Suprapubic skin (tissue), 4 donors: ENCODE measurements at regions not wholly inside any gene's neighbourhood (a gene's known extent, or its start where the extent isn't known, plus 50 kb on each side); places are given as distances from the start of the nearest gene placed in this dataset.

ENCODE experiments used
- DNase-seq, 2 donors: peaks; one replicate each; pipeline ENCODE4 v3.0.0-alpha.2; 2019; ENCODE audit warnings: low spot score in 2 of 2
- H3K27ac ChIP-seq: fragments of 200-600 bp; sonication (generic); one replicate; pipeline ENCODE4 v1.5.1; 2019
- H3K27me3 ChIP-seq: fragments of 200-600 bp; sonication (generic); one replicate; pipeline ENCODE4 v1.5.1; 2019
- H3K36me3 ChIP-seq: fragments of 200-600 bp; sonication (generic); one replicate; pipeline ENCODE4 v1.5.1; 2019
- H3K4me1 ChIP-seq: fragments of 200-600 bp; sonication (generic); one replicate; pipeline ENCODE4 v1.5.1; 2019
- H3K4me3 ChIP-seq: fragments of 200-600 bp; sonication (generic); one replicate; pipeline ENCODE4 v1.5.1; 2019; ENCODE audit warnings: mild to moderate bottlenecking
- H3K9me3 ChIP-seq: fragments of 200-600 bp; sonication (generic); one replicate; pipeline ENCODE4 v1.5.1; 2019
- CTCF ChIP-seq, 2 donors: fragments of 200-600 bp in 1 of 2; fragments of 450-650 bp in 1 of 2; sonication (generic) in 1 of 2; IDR thresholded peaks; one replicate each; pipeline ENCODE4 v1.5.1; 2016 to 2019; ENCODE audit warnings: antibody characterized with exemption in 2 of 2, mild to moderate bottlenecking in 1 of 2, moderate library complexity in 1 of 2
- EP300 ChIP-seq: sonication (generic); formaldehyde crosslinking; IDR thresholded peaks from one replicate; pipeline ENCODE4 v1.6.1; 2017; ENCODE audit warnings: antibody characterized with exemption
- POLR2A ChIP-seq, 2 donors: fragments of 450-650 bp; IDR thresholded peaks; one replicate each; pipeline ENCODE4 v1.6.1; 2017; ENCODE audit warnings: antibody characterized with exemption in 2 of 2, mild to moderate bottlenecking in 2 of 2, moderate library complexity in 2 of 2
- POLR2AphosphoS5 ChIP-seq, 3 donors: sonication (generic); formaldehyde crosslinking; IDR thresholded peaks; one replicate each; pipeline ENCODE4 v1.6.1; 2017; ENCODE audit warnings: antibody characterized with exemption in 3 of 3
- WGBS: methylation state at CpG from one replicate; pipeline ENCODE4 v1.1.5; 2018; 5-methylcytosine and 5-hydroxymethylcytosine counted together

GRCh38 chr14:49527221-49527620 lies 59.0 kb downstream of the RPS29 start:
- Histone ChIP-seq H3K27me3 (no peaks in the 10 kb centered on the region), H3K36me3 (no peaks in the 10 kb centered on the region), H3K4me1 (no peaks in the 10 kb centered on the region), H3K4me3 (no peak overlapping the region), H3K27ac (no peak overlapping the region), H3K9me3 (no peaks in the 10 kb centered on the region)
- 52% methylated on average over 1 of the region's 1 CpG for WGBS
- TF ChIP-seq CTCF (IDR thresholded peaks at IDR 0.05) (no peak), EP300 (no peak), POLR2AphosphoS5 (IDR thresholded peaks at IDR 0.05) (no peak), POLR2A (IDR thresholded peaks at IDR 0.05) (no peak)
- no peak for DNase-seq

- DNase-seq: no peak
- H3K4me3 ChIP-seq: no peak overlapping the region
- H3K9me3 ChIP-seq: no peaks in the 10 kb centered on the region
- no peaks in the 10 kb centered on the region for H3K27me3 ChIP-seq
- no peaks in the 10 kb centered on the region for H3K4me1 ChIP-seq
- no peak for TF ChIP-seq CTCF (IDR thresholded peaks at IDR 0.05)
- TF ChIP-seq POLR2A (IDR thresholded peaks at IDR 0.05): no peak
- TF ChIP-seq POLR2AphosphoS5 (IDR thresholded peaks at IDR 0.05): no peak
- no peak for TF ChIP-seq EP300
- H3K27ac ChIP-seq: no peak overlapping the region
- no peaks in the 10 kb centered on the region for H3K36me3 ChIP-seq
These were observed 60.1 kb downstream of the RPS29 start for GRCh38 chr14:49526101-49526500.

- no peaks in the 10 kb centered on the region for H3K9me3 ChIP-seq
- 57% methylated on average over 3 of the region's 3 CpGs for WGBS
- TF ChIP-seq EP300 (no peak), CTCF (IDR thresholded peaks at IDR 0.05) (no peak), POLR2A (IDR thresholded peaks at IDR 0.05) (no peak), POLR2AphosphoS5 (IDR thresholded peaks at IDR 0.05) (no peak)
- no peak overlapping the region for H3K4me3 ChIP-seq
- no peaks in the 10 kb centered on the region for H3K27me3 ChIP-seq
- no peaks in the 10 kb centered on the region for H3K36me3 ChIP-seq
- H3K4me1 ChIP-seq: peaks cover 4% of the 10 kb centered on the region
- no peak overlapping the region for H3K27ac ChIP-seq
- no peak for DNase-seq
These were observed 69.9 kb downstream of the RPS29 start for GRCh38 chr14:49516286-49516685.

GRCh38 chr14:49512571-49512970 lies 73.6 kb downstream of the RPS29 start:
- H3K9me3 ChIP-seq: no peaks in the 10 kb centered on the region
- no peaks in the 10 kb centered on the region for H3K36me3 ChIP-seq
- H3K4me1 ChIP-seq: peaks cover 4% of the 10 kb centered on the region
- no peak overlapping the region for H3K27ac ChIP-seq
- no peak overlapping the region for H3K4me3 ChIP-seq
- TF ChIP-seq EP300 (no peak), POLR2A (IDR thresholded peaks at IDR 0.05) (no peak)
- DNase-seq: no peak
- H3K27me3 ChIP-seq: no peaks in the 10 kb centered on the region

- TF ChIP-seq POLR2A (IDR thresholded peaks at IDR 0.05): no peak
- TF ChIP-seq POLR2AphosphoS5 (IDR thresholded peaks at IDR 0.05): no peak
- no peak for TF ChIP-seq CTCF (IDR thresholded peaks at IDR 0.05)
- no peak for TF ChIP-seq EP300
- H3K36me3 ChIP-seq: no peaks in the 10 kb centered on the region
- no peak for DNase-seq
- H3K27me3 ChIP-seq: no peaks in the 10 kb centered on the region
- no peak overlapping the region for H3K4me3 ChIP-seq
- H3K9me3 ChIP-seq: no peaks in the 10 kb centered on the region
- no peak overlapping the region for H3K27ac ChIP-seq
- H3K4me1 ChIP-seq: peaks cover 4% of the 10 kb centered on the region
- 22% methylated on average over 3 of the region's 3 CpGs for WGBS
These were observed 74.0 kb downstream of the RPS29 start for GRCh38 chr14:49512147-49512551.

- no peaks in the 10 kb centered on the region for H3K9me3 ChIP-seq
- H3K27me3 ChIP-seq: no peaks in the 10 kb centered on the region
- H3K4me3 ChIP-seq: no peak overlapping the region
- no peak overlapping the region for H3K27ac ChIP-seq
- peaks cover 4% of the 10 kb centered on the region for H3K4me1 ChIP-seq
- DNase-seq: no peak
- TF ChIP-seq CTCF (IDR thresholded peaks at IDR 0.05) (no peak), POLR2AphosphoS5 (IDR thresholded peaks at IDR 0.05) (no peak), EP300 (no peak)
- no peaks in the 10 kb centered on the region for H3K36me3 ChIP-seq
These were observed 78.1 kb downstream of the RPS29 start for GRCh38 chr14:49508124-49508523.
